ENCODE measurements at regions not wholly inside any gene's neighbourhood (a gene's known extent, or its start where the extent isn't known, plus 50 kb on each side); places are given as distances from the start of the nearest gene placed in this dataset.

GRCh38 chr3:182668974-182669373 is 124.3 kb upstream of the ATP11B start:
- no peak for TF ChIP-seq CTCF (conservative IDR thresholded peaks at IDR 0.05)
- no peak for TF ChIP-seq ZFX (IDR thresholded peaks at IDR 0.05)

Data from C4-2B (cell line).